ENCODE measurements at regions not wholly inside any gene's neighbourhood (a gene's known extent, or its start where the extent isn't known, plus 50 kb on each side); places are given as distances from the start of the nearest gene placed in this dataset.

- no peak overlapping the region for H2AFZ ChIP-seq
Measured at GRCh38 chr11:91792779-91793262, 431.8 kb upstream of the FAT3 start.

GRCh38 chr11:91791171-91791468 lies 433.5 kb upstream of the FAT3 start:
- H3K4me3 ChIP-seq: no peak overlapping the region
- no peak for DNase-seq (ENCODE audit: low spot score)
- H3K4me2 ChIP-seq: no peak overlapping the region
- no peak overlapping the region for H2AFZ ChIP-seq
- no peaks in the 10 kb centered on the region for H4K20me1 ChIP-seq (ENCODE audit: insufficient read depth, poor library complexity, severe bottlenecking)
- H3K9me2 ChIP-seq (replicated peaks; ENCODE audit: insufficient read depth): no peaks in the 10 kb centered on the region
- no peaks in the 10 kb centered on the region for H3K27me3 ChIP-seq
- no peaks in the 10 kb centered on the region for H3K9me3 ChIP-seq (ENCODE audit: low read depth)
- no peaks in the 10 kb centered on the region for H3K4me1 ChIP-seq (ENCODE audit: insufficient read depth)
- no peak overlapping the region for H3K27ac ChIP-seq
- no peak for TF ChIP-seq EZH2 (IDR thresholded peaks at IDR 0.05; ENCODE audit: borderline replicate concordance)
- no peak for TF ChIP-seq CTCF (IDR thresholded peaks at IDR 0.05; ENCODE audit: poor library complexity)
- TF ChIP-seq EZH2phosphoT487 (IDR thresholded peaks at IDR 0.05; ENCODE audit: low read depth, severe bottlenecking, unreplicated experiment): no peak
- no peaks in the 10 kb centered on the region for H3K79me2 ChIP-seq
- 72% methylated on average over 3 of the region's 3 CpGs for WGBS (ENCODE audit: low lambda C conversion rate, missing lambda C conversion rate)
- no peaks in the 10 kb centered on the region for H3K36me3 ChIP-seq (replicated peaks; ENCODE audit: insufficient read depth, low read depth)

More at GRCh38 chr11:91792779-91793262, 431.8 kb upstream of the FAT3 start:
- no peak overlapping the region for H3K27ac ChIP-seq
- H3K9me2 ChIP-seq (replicated peaks; ENCODE audit: insufficient read depth): no peaks in the 10 kb centered on the region
- DNase-seq (ENCODE audit: low spot score): no peak
- H3K36me3 ChIP-seq (replicated peaks; ENCODE audit: insufficient read depth, low read depth): no peaks in the 10 kb centered on the region
- no peak overlapping the region for H3K4me2 ChIP-seq
- 82% methylated on average over 4 of the region's 4 CpGs for WGBS (ENCODE audit: low lambda C conversion rate, missing lambda C conversion rate)
- no peak overlapping the region for H3K4me3 ChIP-seq
- H3K9me3 ChIP-seq (ENCODE audit: low read depth): no peaks in the 10 kb centered on the region
- H3K4me1 ChIP-seq (ENCODE audit: insufficient read depth): no peaks in the 10 kb centered on the region
- no peaks in the 10 kb centered on the region for H4K20me1 ChIP-seq (ENCODE audit: insufficient read depth, poor library complexity, severe bottlenecking)
- no peaks in the 10 kb centered on the region for H3K27me3 ChIP-seq
- no peaks in the 10 kb centered on the region for H3K79me2 ChIP-seq
- TF ChIP-seq EZH2 (IDR thresholded peaks at IDR 0.05; ENCODE audit: borderline replicate concordance) (no peak), CTCF (IDR thresholded peaks at IDR 0.05; ENCODE audit: poor library complexity) (no peak), EZH2phosphoT487 (IDR thresholded peaks at IDR 0.05; ENCODE audit: low read depth, severe bottlenecking, unreplicated experiment) (no peak)

- Histone ChIP-seq H3K79me2 (no peaks in the 10 kb centered on the region), H2AFZ (no peak overlapping the region), H3K9me2 (replicated peaks; ENCODE audit: insufficient read depth) (no peaks in the 10 kb centered on the region), H3K4me3 (no peak overlapping the region), H3K36me3 (replicated peaks; ENCODE audit: insufficient read depth, low read depth) (no peaks in the 10 kb centered on the region), H4K20me1 (ENCODE audit: insufficient read depth, poor library complexity, severe bottlenecking) (no peaks in the 10 kb centered on the region), H3K9me3 (ENCODE audit: low read depth) (no peaks in the 10 kb centered on the region), H3K4me2 (no peak overlapping the region), H3K27me3 (no peaks in the 10 kb centered on the region), H3K27ac (no peak overlapping the region), H3K4me1 (ENCODE audit: insufficient read depth) (no peaks in the 10 kb centered on the region)
- WGBS (ENCODE audit: low lambda C conversion rate, missing lambda C conversion rate): 68% methylated on average over 6 of the region's 6 CpGs
- DNase-seq (ENCODE audit: low spot score): no peak
- TF ChIP-seq CTCF (IDR thresholded peaks at IDR 0.05; ENCODE audit: poor library complexity): no peak
- TF ChIP-seq EZH2phosphoT487 (IDR thresholded peaks at IDR 0.05; ENCODE audit: low read depth, severe bottlenecking, unreplicated experiment): no peak
- TF ChIP-seq EZH2 (IDR thresholded peaks at IDR 0.05; ENCODE audit: borderline replicate concordance): no peak
Measured at GRCh38 chr11:91790346-91791170, 434.1 kb upstream of the FAT3 start.

All from hepatocyte (in vitro differentiated cells).